ENCODE measurements at regions not wholly inside any gene's neighbourhood (a gene's known extent, or its start where the extent isn't known, plus 50 kb on each side); places are given as distances from the start of the nearest gene placed in this dataset.

DNA sequence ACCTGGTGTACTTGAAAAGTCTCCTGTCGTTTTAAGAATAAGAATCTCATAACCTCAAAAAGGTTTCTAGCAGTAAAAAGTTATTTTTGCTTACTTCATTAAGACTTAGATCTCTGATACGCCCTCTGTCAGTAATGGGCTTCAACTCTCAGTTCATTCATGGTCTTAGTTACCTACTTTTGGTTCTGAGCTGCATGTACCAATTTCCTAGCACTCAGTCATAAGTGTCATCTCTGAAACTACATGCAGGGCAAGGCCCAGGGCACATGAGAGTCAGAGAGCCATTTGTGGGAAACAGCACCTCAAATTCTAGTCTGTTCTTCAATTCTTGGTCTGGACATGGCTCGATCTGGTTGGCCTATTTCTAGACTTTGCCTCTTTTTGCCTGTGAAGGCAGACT, 838.4 kb downstream of the FAM181B start:
- H3K27me3 ChIP-seq (ENCODE audit: control insufficient read depth, insufficient read depth, low read length): no peaks in the 10 kb centered on the region
- ATAC-seq (no peak), DNase-seq (ENCODE audit: low read depth, low spot score) (no peak)
- H3K27ac ChIP-seq (ENCODE audit: low read length): no peak overlapping the region
- CTCF ChIA-PET: no interaction called here
- H3K36me3 ChIP-seq (ENCODE audit: control insufficient read depth, insufficient read depth, low read length): no peaks in the 10 kb centered on the region
- POLR2A ChIA-PET: no interaction called here
- no TSS peak for BruUV-seq (replicated peaks)
- no peak overlapping the region for H3K4me3 ChIP-seq (ENCODE audit: low read depth in 2 of 2, low read length in 2 of 2)
- no peak for TF ChIP-seq REST (IDR thresholded peaks at IDR 0.05; ENCODE audit: insufficient read depth in 1 of 2, low read depth in 2 of 2, low read length in 1 of 2)
- TF ChIP-seq TCF7L2 (IDR thresholded peaks at IDR 0.05; ENCODE audit: low read depth, low read length): no peak
- no peak for TF ChIP-seq POLR2AphosphoS5 (IDR thresholded peaks at IDR 0.05; ENCODE audit: low read depth, low read length)
- TF ChIP-seq SIN3A (IDR thresholded peaks at IDR 0.05; ENCODE audit: borderline replicate concordance, insufficient read depth, low read depth, low read length): no peak
- TF ChIP-seq CTCF (IDR thresholded peaks at IDR 0.05): no peak
- intact Hi-C loops (cut with micrococcal nuclease; ENCODE audit: unreplicated experiment): no loop called here
- H3K4me1 ChIP-seq (ENCODE audit: control insufficient read depth, insufficient read depth, low read length): no peaks in the 10 kb centered on the region
- in situ Hi-C loops (cut with HindIII; ENCODE audit: low pct_unique_long_range_greater_than_20kb, low sequenced_read_pairs): no loop called here
- peaks cover 9% of the 10 kb centered on the region; the same call in 1 of the 2 replicates for H3K9me3 ChIP-seq (ENCODE audit: control insufficient read depth, insufficient read depth, low read depth, low read length)

GRCh38 chr11:81892770-81893635, 840.7 kb downstream of the FAM181B start:
- POLR2A ChIA-PET: no interaction called here
- no peaks in the 10 kb centered on the region for H3K36me3 ChIP-seq (ENCODE audit: control insufficient read depth, insufficient read depth, low read length)
- in situ Hi-C loops (cut with HindIII; ENCODE audit: low pct_unique_long_range_greater_than_20kb, low sequenced_read_pairs) (no loop called here), intact Hi-C loops (cut with micrococcal nuclease; ENCODE audit: unreplicated experiment) (no loop called here)
- no TSS peak for BruUV-seq (replicated peaks)
- H3K9me3 ChIP-seq (ENCODE audit: control insufficient read depth, insufficient read depth, low read depth, low read length): peaks cover 9% of the 10 kb centered on the region; the same call in 1 of the 2 replicates
- H3K27me3 ChIP-seq (ENCODE audit: control insufficient read depth, insufficient read depth, low read length): no peaks in the 10 kb centered on the region
- no peak overlapping the region for H3K4me3 ChIP-seq (ENCODE audit: low read depth in 2 of 2, low read length in 2 of 2)
- no peak for ATAC-seq
- no peak overlapping the region for H3K27ac ChIP-seq (ENCODE audit: low read length)
- no peak for TF ChIP-seq TCF7L2 (IDR thresholded peaks at IDR 0.05; ENCODE audit: low read depth, low read length)
- no peak for TF ChIP-seq CTCF (IDR thresholded peaks at IDR 0.05)
- TF ChIP-seq POLR2AphosphoS5 (IDR thresholded peaks at IDR 0.05; ENCODE audit: low read depth, low read length): no peak
- TF ChIP-seq SIN3A (IDR thresholded peaks at IDR 0.05; ENCODE audit: borderline replicate concordance, insufficient read depth, low read depth, low read length): no peak
- TF ChIP-seq REST (IDR thresholded peaks at IDR 0.05; ENCODE audit: insufficient read depth in 1 of 2, low read depth in 2 of 2, low read length in 1 of 2): no peak
- no peaks in the 10 kb centered on the region for H3K4me1 ChIP-seq (ENCODE audit: control insufficient read depth, insufficient read depth, low read length)
- CTCF ChIA-PET: no interaction called here
- DNase-seq (ENCODE audit: low read depth, low spot score): no peak

All from Panc1 (cell line).